GM18873 (cell line): ENCODE measurements at regions not wholly inside any gene's neighbourhood (a gene's known extent, or its start where the extent isn't known, plus 50 kb on each side); places are given as distances from the start of the nearest gene placed in this dataset.

Experiments
- ATAC-seq: cut with Tn5 transposase; IDR thresholded peaks from one replicate; pipeline ENCODE4 v1.9.1; 2021; ENCODE audit warnings: mild to moderate bottlenecking, moderate library complexity, moderate number of reproducible peaks; ENCODE audit not compliant: unreplicated experiment, low FRiP score

DNA sequence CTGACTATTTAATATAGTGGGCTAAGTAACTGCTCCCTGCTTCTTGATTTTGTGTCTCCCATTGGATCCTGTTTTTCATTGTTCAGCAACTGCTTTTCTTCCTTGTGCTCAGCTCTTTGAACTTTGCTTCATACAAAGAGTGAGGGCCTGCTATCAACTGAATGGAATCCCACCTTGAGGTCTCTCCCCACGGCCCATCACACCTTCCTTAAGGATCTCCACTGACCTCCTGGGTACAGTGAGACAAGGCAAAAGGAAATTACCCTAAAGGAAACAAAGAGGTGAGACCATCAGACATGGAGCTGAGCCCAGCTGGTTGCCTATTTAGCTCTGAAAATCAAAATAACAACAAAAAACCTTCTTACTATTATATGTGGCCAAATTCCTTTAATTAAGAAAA is 91.3 kb upstream of the RPL34 start:
- ATAC-seq = no peak

- ATAC-seq = no peak
These were observed 92.7 kb upstream of the RPL34 start for GRCh38 chr4:108527723-108528122.

DNA sequence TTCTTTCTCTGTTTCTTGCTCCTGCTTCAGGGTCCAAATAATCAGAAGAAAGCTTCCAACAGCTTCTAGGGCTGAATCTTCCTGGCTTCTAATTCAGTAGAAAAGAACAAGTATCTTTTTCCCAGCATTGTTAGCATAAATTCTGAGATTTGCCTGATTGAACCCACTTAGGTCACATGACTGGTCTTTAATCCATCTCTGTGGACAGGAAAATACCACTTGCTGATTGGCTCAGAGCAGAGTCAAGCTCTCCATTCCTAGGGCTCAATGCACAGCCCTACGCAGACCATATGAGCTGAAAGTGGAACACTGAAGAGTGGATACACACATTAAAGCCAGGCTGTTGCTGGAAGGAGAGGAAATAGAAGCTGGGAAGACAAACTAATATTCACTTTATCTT is 99.6 kb upstream of the RPL34 start:
- ATAC-seq = no peak

DNA sequence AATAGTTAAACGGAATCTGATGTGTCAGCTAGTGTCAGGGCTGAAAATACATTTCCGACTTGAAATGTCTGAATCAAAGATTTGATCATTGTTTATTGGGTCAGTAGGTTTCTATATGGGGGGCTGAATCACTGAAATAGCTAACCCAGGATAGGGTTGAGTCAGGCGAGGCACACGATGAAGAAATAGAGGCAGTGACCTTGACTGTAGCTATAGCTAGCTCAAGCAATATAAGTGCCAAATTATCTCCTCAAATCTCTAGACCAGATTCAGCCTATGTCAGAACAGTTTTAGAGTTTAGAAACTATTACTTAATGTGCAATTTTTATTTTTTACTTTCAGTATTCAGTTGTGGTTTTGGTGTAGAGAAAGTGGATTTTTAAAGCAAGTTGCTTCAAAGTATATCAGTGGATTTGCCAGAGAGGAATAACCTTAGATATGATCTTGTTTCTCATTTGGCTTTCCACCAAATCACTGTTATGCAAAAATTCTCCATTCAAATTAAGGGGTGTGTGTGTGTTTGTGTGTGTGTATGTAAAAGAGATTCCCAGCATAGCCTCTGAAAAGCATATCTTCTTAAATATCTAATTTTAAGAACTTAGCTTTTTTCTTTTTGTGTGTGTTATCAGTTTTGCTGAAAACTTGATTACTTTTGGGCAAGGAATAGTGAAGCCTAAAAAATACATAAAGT is 100.3 kb upstream of the RPL34 start:
- no peak for ATAC-seq

DNA sequence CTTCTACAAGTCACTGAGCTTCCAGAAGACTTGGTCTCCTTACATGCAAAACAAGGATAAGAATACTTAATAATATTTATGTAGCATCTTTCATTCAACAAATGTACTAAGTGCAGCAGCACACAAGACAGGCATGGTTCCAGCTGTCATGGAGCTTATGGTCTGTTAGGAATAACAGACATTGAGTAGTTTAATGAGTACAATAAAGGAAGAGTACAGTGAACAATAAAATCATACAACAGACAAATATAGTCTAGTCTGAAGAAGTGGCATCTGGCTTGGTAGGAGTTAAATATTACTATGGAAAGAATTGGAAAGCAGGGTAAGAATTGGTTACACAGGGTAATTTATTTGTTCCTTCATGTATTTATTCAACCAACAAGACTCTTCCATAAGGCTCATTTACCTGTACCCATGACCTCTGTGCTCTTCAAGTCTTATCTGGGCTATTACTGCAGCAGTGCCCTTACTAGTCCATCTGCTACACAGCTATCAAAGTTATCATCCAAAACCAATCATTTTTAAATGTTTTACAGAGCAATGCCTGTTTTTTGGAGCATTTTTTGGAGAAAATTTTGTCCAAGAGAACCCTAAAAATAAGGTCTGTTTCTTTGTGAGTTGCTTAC is 101.1 kb upstream of the RPL34 start:
- no peak for ATAC-seq

DNA sequence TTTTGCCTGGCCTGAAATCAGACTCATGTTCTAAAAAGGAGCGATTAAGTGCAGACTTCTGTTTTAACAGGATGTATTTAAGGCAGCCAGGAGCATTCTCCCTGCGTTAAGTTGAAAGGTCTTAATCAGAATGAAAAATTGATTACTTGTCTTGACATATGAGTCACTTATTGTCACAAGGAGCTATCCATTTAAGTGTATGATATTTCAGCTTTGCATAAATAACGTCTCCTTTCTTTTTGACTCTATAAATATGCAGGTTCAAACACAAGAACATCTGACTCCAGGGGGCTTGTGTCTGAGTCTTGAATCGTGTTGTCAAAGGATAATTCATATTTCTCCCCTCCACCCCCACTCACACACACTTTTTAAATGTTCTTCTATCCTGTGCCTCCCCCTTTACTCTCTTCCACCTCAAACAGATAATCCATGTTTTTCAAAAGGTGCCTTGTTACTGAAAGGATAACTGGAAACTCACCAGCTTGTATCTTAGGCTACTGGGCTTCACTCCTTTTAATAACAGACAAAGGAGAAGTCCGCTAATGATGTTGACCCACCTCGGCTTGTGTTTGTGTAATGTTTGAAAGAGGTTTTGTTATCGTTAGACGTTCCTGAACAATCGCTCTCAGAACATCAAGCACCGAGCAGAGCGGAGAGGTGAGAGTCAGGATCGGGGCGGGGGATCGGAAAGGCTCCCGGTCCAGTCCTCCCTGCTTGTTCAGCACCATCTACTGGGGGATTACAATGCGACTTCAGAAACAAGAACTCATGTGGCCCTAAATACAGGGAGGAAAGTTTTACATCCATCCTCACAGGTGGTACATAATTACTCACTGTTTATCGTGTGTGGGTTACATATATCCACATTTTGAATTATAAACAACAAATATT is 107.5 kb upstream of the RPL34 start:
- ATAC-seq = no peak

- no peak for ATAC-seq
These were observed 108.8 kb upstream of the RPL34 start for GRCh38 chr4:108511618-108512017.

DNA sequence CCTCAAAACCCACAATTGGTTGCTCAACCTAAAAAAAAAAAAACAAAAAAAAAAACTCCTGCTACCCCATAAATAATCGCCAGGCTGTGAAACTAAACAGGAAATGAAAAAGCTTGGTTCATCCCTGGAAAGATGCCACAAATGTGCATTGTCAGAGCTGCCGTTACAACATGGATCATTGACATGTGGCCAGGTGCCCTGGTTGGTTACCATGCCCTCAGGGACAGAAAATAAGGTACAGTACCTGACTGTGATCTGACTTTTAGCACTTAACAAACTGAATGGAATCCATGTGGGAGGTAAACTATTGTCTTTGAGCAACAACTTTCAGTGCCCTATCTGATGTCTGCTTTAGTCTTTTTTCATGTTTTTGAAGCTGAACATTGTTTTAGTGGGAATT is 118.0 kb upstream of the RPL34 start:
- no peak for ATAC-seq

DNA sequence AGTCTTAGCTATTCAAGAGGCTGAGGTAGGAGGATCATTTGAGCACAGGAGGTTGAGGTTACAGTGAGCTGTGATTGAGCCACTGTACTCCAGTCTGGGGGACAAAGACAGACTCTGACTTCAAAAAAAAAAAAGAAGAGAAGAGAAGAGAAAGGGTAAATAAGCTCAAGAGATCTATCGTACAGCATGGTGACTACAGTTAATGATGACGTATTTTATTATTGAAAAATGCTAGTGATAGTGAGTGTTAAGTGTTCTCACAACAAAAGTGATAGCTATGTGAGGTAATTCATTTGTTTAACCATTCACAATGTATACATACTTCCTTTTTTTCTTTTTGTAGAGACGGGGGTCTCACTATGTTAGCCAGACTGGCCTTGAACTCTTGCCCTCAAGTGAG is 121.5 kb upstream of the RPL34 start:
- no peak for ATAC-seq

GRCh38 chr4:108493596-108493931 is 126.8 kb upstream of the RPL34 start:
- no peak for ATAC-seq

DNA sequence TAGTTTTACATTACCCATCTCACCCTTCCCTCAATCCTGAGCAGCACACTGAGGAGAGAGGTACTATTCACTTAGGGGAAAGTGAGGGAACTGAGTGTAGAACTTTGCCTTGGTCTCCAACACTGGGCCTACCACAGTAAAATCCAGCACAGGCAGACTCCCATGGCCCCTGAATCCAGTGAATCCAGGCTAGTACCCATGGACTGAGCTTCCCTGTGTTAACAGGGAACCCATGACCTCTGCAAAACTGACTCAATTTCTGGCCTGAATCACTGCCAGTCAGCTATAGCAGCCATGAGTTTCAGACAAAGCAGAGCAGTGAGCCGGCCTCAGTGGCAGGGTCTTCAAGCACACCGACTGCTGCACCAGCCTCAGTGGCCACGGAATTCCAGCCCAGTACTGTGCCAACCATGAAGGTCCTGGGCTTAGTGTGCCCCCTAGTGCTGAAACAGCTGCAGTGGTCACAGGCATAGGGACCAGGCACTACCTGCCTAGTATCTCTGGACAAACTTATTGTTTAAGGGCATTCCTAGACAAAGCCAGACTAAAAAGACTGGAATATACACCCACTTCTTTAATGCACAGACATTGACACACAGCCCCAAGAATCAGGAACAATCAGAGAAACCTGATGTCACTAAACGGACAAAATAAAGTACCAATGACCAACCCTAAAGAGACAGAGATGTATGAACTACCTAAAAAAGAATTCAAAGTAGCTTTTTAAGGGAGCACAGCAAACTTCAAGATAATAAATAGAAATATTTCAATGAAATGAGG is 127.4 kb upstream of the RPL34 start:
- no peak for ATAC-seq

- ATAC-seq = no peak
These were observed 131.5 kb upstream of the RPL34 start for GRCh38 chr4:108488865-108489264.

GRCh38 chr4:108486046-108486445 is 134.3 kb upstream of the RPL34 start:
- ATAC-seq = no peak

- no peak for ATAC-seq
These were observed 136.2 kb upstream of the RPL34 start for GRCh38 chr4:108484187-108484586.

DNA sequence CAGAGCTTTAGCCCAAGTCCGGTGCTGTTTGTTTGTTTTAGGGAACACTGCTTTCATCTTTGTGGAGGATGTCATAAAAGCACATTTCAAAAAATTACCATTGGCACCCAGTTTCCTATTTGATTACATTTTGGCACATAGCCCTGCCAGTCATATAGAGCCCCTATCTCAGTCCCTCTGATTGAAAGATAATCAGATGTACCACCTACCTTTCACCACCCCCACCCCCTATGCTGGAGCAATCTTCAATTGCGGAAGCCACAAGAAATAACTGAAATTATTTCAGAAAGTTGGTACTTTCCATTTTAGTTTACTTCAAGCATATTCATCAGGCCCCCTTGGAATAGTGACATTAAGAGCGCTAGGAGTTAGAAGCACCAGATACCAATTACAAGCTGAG is 136.7 kb upstream of the RPL34 start:
- no peak for ATAC-seq

DNA sequence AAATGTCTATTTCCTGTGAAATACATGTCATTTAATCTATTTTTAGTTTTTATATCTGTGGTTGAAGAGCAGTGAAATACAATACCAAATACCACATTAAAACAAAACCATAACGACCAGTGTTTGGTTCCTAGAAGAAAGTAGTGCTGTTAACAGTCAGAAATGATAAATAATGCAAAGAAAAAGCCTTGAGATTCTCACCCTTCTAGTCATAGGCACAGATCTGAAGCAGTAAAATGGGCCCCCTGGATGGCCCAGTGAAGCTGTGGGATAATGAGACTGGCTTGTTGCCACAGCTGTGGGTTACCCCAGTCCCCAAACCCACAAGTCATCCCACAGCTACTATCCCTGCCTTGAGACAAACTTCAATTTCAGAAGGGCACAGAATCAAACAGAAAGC is 137.3 kb upstream of the RPL34 start:
- ATAC-seq = no peak

- no peak for ATAC-seq
These were observed 139.5 kb upstream of the RPL34 start for GRCh38 chr4:108480881-108481280.

DNA sequence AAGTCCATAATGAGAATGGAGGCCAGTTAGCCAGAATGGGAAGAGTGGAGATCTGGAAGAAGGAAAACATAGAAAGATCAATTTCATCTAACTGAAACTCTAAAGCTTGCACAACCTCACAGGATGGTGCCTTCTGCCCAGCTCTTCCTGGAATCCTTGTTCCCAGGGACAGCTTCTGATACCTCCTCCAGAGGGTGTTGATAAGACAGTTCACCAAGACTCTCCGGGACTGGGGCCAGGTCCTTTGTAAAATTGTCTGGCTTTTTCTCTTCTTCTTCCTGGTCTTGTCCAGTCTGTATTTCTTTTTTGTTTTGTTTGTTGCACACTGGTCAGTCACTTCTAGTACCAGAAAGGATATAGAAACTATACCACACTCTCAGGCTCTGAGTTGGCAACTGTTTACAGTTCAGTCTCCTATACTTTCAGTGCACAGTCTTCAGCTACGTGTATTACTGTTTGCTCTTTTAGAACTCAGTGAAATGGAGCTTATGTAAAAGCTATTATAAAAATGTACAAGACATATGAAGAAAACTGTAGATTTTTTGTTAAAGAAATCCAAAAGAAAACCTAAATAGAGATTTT is 142.8 kb upstream of the RPL34 start:
- no peak for ATAC-seq

DNA sequence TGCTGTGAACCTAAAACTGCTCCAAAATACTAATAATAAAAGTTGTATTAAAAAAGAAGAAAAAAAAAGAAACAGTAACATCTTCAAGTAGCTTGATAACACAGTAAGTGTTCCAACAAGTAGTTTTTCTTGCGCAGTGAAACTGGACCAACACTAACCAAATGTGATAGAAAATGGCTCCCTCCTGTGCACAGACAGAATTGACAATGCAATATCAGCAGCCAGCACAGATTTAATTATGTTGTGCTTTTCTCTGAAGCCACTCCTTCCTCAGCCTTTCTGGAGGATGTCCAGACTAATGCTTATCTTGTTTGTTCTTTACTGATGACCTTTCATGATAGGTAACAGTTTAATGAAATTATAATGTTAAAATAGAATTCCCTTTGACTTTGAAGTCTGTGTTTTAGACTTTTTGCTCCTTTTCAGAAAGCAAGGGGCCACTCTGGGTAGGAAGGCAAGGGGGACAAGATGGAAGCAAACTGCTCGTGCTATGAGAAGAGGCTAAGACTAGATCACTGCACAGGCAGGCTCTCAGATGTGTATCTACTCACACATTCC is 147.1 kb upstream of the RPL34 start:
- no peak for ATAC-seq
